Gastrocnemius medialis (tissue), 4 donors: ENCODE measurements at regions not wholly inside any gene's neighbourhood (a gene's known extent, or its start where the extent isn't known, plus 50 kb on each side); places are given as distances from the start of the nearest gene placed in this dataset.

Experiments
- POLR2A ChIP-seq, 2 donors: fragments of 450-650 bp; IDR thresholded peaks; one replicate each; pipeline ENCODE4 v1.6.1; 2017; ENCODE audit warnings: antibody characterized with exemption in 2 of 2, mild to moderate bottlenecking in 2 of 2, moderate library complexity in 2 of 2
- TF ChIP-seq, protein P1 (sequence below), 5 experiments: fragments of 450-650 bp in 3 of 5; fragments of 200-600 bp in 2 of 5; sonication (generic) in 2 of 5; IDR thresholded peaks in 4 of 5; conservative IDR thresholded peaks in 1 of 5; 1 replicate in 4 of 5; 2 replicates in 1 of 5; pipeline ENCODE4 v1.5.1; 2016 to 2019; ENCODE audit warnings: antibody characterized with exemption in 5 of 5, mild to moderate bottlenecking in 3 of 5, moderate library complexity in 3 of 5

- TF ChIP-seq, protein P1, sequence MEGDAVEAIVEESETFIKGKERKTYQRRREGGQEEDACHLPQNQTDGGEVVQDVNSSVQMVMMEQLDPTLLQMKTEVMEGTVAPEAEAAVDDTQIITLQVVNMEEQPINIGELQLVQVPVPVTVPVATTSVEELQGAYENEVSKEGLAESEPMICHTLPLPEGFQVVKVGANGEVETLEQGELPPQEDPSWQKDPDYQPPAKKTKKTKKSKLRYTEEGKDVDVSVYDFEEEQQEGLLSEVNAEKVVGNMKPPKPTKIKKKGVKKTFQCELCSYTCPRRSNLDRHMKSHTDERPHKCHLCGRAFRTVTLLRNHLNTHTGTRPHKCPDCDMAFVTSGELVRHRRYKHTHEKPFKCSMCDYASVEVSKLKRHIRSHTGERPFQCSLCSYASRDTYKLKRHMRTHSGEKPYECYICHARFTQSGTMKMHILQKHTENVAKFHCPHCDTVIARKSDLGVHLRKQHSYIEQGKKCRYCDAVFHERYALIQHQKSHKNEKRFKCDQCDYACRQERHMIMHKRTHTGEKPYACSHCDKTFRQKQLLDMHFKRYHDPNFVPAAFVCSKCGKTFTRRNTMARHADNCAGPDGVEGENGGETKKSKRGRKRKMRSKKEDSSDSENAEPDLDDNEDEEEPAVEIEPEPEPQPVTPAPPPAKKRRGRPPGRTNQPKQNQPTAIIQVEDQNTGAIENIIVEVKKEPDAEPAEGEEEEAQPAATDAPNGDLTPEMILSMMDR (IDR thresholded peaks at IDR 0.05 in 4 of 5, conservative IDR thresholded peaks at IDR 0.05 in 1 of 5), result no peak
- no peak for TF ChIP-seq POLR2A (IDR thresholded peaks at IDR 0.05)
These were observed 145.0 kb downstream of the CCER1 start for GRCh38 chr12:90809940-90810339.
